OCI-LY3 (cell line): ENCODE measurements at regions not wholly inside any gene's neighbourhood (a gene's known extent, or its start where the extent isn't known, plus 50 kb on each side); places are given as distances from the start of the nearest gene placed in this dataset.

Source experiments
- H2AFZ ChIP-seq: fragments of 200-600, 300-600 bp; shearing (Covaris generic); 2 replicates; pipeline ENCODE4 v1.6.0; 2014; ENCODE audit warnings: antibody characterized with exemption, low read depth, low read length
- H3K27ac ChIP-seq: fragments of 200-600, 300-600 bp; sonication (generic); 2 replicates; pipeline ENCODE4 v1.5.1; 2014; ENCODE audit warnings: mild to moderate bottlenecking, low read length, moderate library complexity, mixed read lengths
- H3K27me3 ChIP-seq: fragments of 200-600, 300-600 bp; sonication (generic); 2 replicates; pipeline ENCODE4 v1.6.1; 2014; ENCODE audit warnings: low read depth, low read length, mixed read lengths
- H3K36me3 ChIP-seq: fragments of 200-600, 300-600 bp; sonication (generic); replicated peaks from 2 replicates; pipeline ENCODE3; 2014; ENCODE audit warnings: low read depth, low read length, mixed read lengths
- H3K4me1 ChIP-seq: fragments of 300-600, 200-600 bp; sonication (generic); 2 replicates; pipeline ENCODE4 v1.6.1; 2014; ENCODE audit warnings: low read length, mixed read lengths
- H3K4me2 ChIP-seq: fragments of 200-600, 300-600 bp; sonication (generic); 2 replicates; pipeline ENCODE4 v1.6.1; 2014; ENCODE audit warnings: low read length, mixed read lengths
- H3K4me3 ChIP-seq: fragments of 300-600, 200-600 bp; sonication (generic); 2 replicates; pipeline ENCODE4 v1.5.1; 2014; ENCODE audit warnings: antibody characterized with exemption, mild to moderate bottlenecking, low read length, moderate library complexity
- H3K79me2 ChIP-seq: fragments of 300-600, 200-600 bp; shearing (Covaris generic); 2 replicates; pipeline ENCODE4 v1.6.1; 2014; ENCODE audit warnings: mild to moderate bottlenecking, low read length, mixed read lengths
- H3K9ac ChIP-seq: fragments of 300-600, 200-600 bp; shearing (Covaris generic); 2 replicates; pipeline ENCODE4 v1.6.0; 2014; ENCODE audit warnings: mild to moderate bottlenecking, low read length, moderate library complexity
- H3K9me3 ChIP-seq: fragments of 200-600, 300-600 bp; shearing (Covaris generic); 2 replicates; pipeline ENCODE4 v1.6.1; 2014; ENCODE audit warnings: low read length, mixed read lengths; ENCODE audit not compliant: insufficient read depth
- H4K20me1 ChIP-seq: fragments of 200-600, 300-600 bp; sonication (generic); 2 replicates; pipeline ENCODE4 v1.6.1; 2016; ENCODE audit warnings: low read length, mixed read lengths; ENCODE audit not compliant: insufficient read depth
- CTCF ChIP-seq: fragments of 200-600, 300-600 bp; sonication (generic); IDR thresholded peaks from 2 replicates; pipeline ENCODE4 v1.5.1; 2014; ENCODE audit warnings: antibody characterized with exemption, low read length, low read depth
- EZH2phosphoT487 ChIP-seq: fragments of 200-600 bp; shearing (Covaris generic); IDR thresholded peaks from 2 replicates; pipeline ENCODE4 v1.6.1; 2018; ENCODE audit warnings: antibody characterized with exemption, mixed run types, low read depth

GRCh38 chr9:80066931-80067330 lies 495.2 kb downstream of the TLE4 start:
- Histone ChIP-seq H3K9ac (no peak overlapping the region), H3K36me3 (no peaks in the 10 kb centered on the region), H3K27me3 (no peaks in the 10 kb centered on the region; the same call in 1 of the 2 replicates), H4K20me1 (no peaks in the 10 kb centered on the region), H3K4me3 (no peak overlapping the region), H3K4me1 (peaks cover 21% of the 10 kb centered on the region), H3K9me3 (no peaks in the 10 kb centered on the region), H2AFZ (no peak overlapping the region), H3K27ac (no peak overlapping the region), H3K4me2 (no peak overlapping the region), H3K79me2 (no peaks in the 10 kb centered on the region)
- TF ChIP-seq EZH2phosphoT487 (no peak), CTCF (no peak)

- no peaks in the 10 kb centered on the region for H4K20me1 ChIP-seq
- no peak overlapping the region for H3K27ac ChIP-seq
- H3K9ac ChIP-seq: no peak overlapping the region
- peaks cover 4% of the 10 kb centered on the region; the same call in 1 of the 2 replicates for H3K9me3 ChIP-seq
- no peaks in the 10 kb centered on the region; the same call in 1 of the 2 replicates for H3K27me3 ChIP-seq
- H3K4me3 ChIP-seq: no peak overlapping the region
- no peaks in the 10 kb centered on the region for H3K36me3 ChIP-seq
- TF ChIP-seq CTCF: no peak
- H3K4me1 ChIP-seq: 0 out of 2 replicates have a peak, but pooled peaks cover 2% of the 10 kb centered on the region
- H3K79me2 ChIP-seq: no peaks in the 10 kb centered on the region
- H3K4me2 ChIP-seq: no peak overlapping the region
- no peak overlapping the region for H2AFZ ChIP-seq
Observed at GRCh38 chr9:80062567-80062966, 490.8 kb downstream of the TLE4 start.

DNA sequence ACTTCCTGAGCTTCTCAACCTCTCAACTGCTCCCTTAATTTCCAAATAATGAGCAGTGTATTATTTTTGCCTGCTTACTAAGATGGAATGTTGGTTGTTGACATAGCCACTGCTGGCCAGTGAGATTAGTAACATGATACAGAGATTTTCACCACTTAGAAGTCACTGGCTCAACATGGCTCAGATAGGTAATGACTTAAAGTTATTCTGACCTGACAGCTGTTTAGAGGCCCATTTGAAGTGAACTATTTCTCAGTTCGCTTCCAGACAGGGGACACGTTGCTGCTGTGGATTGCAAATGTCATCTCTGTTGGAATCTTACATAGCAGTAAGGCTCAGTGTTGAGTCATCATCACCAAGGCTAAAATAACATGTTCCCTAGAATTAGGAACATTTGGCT lies 490.2 kb downstream of the TLE4 start:
- Histone ChIP-seq H3K9me3 (peaks cover 4% of the 10 kb centered on the region; the same call in 1 of the 2 replicates), H2AFZ (no peak overlapping the region), H3K79me2 (no peaks in the 10 kb centered on the region), H4K20me1 (no peaks in the 10 kb centered on the region), H3K36me3 (no peaks in the 10 kb centered on the region), H3K4me3 (no peak overlapping the region), H3K27ac (no peak overlapping the region), H3K9ac (no peak overlapping the region), H3K27me3 (no peaks in the 10 kb centered on the region; the same call in 1 of the 2 replicates), H3K4me1 (0 out of 2 replicates have a peak, but pooled peaks cover 2% of the 10 kb centered on the region), H3K4me2 (no peak overlapping the region)
- TF ChIP-seq CTCF (no peak), EZH2phosphoT487 (no peak)

DNA sequence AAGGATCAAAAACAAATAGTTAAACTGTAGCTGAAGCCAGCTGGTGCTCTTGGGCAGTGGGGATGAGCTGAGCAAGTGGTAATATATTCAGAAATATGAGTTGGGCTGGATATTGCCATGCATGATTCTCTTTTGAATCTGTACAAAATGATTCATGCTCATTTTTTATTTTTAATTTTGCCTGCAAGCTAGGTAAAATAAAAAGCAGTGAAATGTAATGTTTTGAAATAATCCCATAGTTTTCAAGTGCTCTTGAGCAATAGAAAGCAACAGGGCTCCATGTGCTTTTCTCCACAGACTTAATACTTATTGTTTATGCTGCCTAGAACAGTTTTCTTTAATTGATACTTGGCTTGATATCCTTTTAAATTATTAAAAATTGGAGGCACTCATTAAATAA lies 489.3 kb downstream of the TLE4 start:
- Histone ChIP-seq H4K20me1 (no peaks in the 10 kb centered on the region), H3K9ac (no peak overlapping the region), H3K4me1 (0 out of 2 replicates have a peak, but pooled peaks cover 2% of the 10 kb centered on the region), H3K79me2 (no peaks in the 10 kb centered on the region), H2AFZ (no peak overlapping the region), H3K4me2 (no peak overlapping the region), H3K36me3 (no peaks in the 10 kb centered on the region), H3K27ac (no peak overlapping the region), H3K27me3 (no peaks in the 10 kb centered on the region; the same call in 1 of the 2 replicates), H3K4me3 (no peak overlapping the region), H3K9me3 (peaks cover 4% of the 10 kb centered on the region; the same call in 1 of the 2 replicates)
- TF ChIP-seq EZH2phosphoT487 (no peak), CTCF (no peak)
